Stimulated activated CD4-positive, alpha-beta T cell treated with anti-CD3 and anti-CD28 coated beads, Interleukin-2, amount 100 ng/mL, for 24 hours (primary cell): ENCODE measurements at regions not wholly inside any gene's neighbourhood (a gene's known extent, or its start where the extent isn't known, plus 50 kb on each side); places are given as distances from the start of the nearest gene placed in this dataset.

Experiments used
- DNase-seq, 2 donors: peaks; one replicate each; pipeline ENCODE4 v3.0.0-alpha.2; 2020

DNA sequence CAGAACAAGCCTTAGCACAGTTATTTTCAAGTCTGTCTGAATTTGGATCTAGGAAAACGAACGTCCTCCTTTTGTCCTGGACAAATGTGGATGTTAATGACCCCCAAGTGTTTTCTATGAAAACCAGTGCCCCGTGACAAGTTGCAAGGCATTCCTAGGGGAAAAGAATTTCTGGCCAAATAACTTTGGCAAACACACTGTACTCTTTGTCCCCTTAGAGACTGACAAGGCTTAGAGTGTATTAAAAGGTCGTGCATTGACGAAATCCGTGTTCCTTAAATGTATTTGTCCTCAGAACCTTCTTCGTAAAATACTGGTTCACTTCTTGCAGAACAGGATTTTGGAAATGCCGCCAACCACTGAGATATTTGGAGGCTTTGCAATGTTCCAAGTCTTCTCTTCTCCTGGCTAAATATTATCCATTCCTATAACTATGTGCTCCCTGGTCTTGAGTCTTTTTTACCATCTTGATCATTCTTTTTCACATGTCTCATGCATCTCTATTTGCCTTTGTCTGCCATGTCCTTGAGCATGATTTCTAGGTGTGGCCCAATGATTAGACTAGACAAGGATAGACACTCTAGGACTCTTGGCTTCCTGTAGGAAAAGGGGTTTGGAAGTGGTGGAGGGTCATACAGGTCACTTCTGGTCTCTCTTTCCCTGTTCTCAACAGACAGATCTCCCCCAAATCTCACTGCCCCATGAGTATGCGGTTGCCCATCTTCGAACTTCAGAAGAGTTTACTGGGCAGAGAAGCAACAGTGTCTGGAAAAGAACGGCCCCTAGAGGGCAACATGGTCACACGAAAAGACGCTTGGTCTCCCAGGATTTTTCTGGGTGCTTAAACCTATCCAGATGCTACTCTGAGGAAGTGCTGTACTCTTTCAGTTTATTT, 117.5 kb downstream of the EDEM1 start:
- peak; percentile 41 to 47 for DNase-seq

DNA sequence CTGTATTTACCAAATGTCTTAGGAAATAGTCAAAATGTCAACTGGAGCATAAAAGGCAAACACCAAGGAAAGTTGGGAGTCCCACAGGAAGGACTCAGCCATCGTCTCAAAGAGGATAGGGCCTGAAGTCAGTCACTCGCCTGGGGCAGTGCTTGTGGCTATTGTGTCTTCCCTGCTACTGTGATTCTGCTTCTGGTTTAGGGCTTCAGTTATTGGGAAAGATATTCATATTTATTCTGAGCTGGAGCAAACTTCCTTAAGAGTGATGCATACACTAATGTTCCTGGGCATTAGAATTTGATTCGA, 118.1 kb downstream of the EDEM1 start:
- DNase-seq: no peak

DNA sequence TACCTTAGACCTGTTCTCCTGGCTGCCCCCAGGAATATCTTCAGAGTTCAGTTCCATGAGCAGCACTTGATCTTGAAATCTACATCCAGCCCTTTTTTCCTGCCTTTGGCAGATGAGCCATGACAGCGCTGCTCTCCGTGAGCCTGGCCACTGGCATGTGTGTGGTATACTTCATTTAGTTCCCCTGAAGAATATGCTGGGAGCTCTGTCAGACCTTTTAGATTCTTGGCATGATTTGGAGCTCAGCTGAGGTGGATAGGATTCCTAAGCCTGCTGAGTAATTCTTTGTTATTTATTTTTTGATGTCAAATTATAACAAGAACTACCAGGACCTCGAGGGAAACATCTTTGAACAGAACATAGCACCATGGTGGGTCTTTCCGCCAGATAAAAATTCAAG, 121.7 kb downstream of the EDEM1 start:
- no peak for DNase-seq

DNA sequence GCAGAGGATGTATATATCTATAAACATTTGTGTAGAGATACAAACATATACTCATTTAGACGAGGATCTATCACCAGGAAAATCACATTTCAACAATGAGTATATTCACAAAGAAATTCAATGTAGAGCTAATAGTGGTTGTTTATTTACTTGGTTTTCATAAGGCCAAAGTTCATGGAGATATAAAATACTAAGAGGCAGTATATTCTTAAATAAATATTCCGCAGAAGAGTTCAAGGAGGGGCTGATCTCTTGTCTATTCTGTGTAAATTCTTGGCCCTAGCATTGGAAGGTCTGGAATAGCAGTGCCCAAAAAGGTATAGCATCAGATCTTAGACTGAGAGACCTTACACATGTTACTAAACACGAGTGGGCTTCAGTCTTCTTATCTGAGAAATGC, 122.1 kb downstream of the EDEM1 start:
- no peak for DNase-seq

DNA sequence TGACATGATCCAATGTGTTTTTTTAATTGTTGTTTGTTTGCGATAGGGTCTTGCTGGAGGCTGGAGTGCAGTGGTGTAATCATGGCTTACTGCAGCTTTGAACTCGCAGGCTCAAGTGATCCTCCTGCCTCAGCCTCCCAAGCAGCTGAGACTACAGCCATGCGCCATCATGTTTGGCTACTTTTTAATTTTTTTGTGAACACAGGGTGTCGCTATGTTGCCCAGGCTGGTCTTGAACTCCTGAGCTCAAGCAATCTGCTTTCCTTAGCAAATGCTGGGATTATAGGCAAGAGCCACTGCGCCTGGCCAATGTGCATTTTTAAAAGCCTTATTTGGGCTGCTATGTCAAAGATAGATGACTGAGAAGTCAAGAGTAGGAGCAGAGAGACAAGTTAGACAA, 123.0 kb downstream of the EDEM1 start:
- DNase-seq: no peak

DNA sequence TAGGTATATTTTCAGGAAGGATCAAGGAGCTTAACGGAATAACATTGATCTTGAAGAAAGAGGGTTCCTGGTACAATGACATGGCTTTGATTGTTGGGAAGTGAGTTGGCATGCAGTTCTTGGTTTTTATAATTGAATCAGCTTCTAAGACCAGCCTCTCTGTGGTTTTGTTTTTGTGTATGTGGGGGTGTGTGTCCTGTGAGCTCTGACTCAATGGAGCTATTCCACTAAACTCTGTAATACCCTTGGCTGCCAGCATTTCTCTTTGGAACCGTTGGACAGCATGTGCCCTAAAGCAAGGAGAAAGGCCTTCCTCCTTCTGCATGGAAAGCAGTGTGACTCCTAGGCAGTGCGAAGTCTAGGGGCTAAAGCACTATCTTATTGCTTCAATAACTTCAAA, 124.8 kb downstream of the EDEM1 start:
- DNase-seq: no peak

DNA sequence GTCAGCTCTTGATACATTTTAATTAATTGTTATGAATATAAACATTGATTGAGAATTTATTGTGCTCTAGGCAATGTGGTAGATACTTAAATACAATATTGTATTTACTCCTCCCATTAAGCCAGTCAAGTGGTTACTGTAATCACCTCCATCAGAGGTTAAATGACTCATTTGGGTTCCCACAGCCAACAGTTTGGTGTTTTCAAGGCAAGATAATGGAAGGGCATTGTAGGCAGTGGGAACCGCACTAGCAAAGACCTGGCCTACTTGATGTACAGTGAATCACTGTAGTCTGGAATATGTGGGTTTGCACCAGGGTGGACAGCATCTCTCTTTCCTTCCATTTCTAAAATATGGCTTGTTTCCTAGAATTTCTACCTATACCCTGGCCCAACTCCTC, 127.4 kb downstream of the EDEM1 start:
- no peak for DNase-seq

DNA sequence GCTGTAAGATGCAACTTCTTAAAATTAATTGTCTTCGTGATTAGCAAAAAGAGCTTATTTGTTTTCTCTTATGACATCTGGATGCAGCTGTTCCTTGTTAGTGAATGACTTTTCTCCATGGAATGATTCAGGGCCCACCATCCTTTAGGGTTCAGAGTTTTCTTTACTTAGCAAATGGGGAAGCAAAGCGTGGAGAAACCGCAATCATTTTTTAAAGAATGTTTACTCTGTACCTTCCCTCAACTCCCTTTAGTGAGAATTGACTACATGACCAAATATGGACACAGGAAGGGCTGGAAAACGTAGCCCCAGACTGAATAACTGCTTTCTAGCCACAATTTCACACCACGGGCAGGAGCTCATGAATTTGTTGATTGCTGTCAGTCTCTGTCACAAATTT, 130.1 kb downstream of the EDEM1 start:
- no peak for DNase-seq

DNA sequence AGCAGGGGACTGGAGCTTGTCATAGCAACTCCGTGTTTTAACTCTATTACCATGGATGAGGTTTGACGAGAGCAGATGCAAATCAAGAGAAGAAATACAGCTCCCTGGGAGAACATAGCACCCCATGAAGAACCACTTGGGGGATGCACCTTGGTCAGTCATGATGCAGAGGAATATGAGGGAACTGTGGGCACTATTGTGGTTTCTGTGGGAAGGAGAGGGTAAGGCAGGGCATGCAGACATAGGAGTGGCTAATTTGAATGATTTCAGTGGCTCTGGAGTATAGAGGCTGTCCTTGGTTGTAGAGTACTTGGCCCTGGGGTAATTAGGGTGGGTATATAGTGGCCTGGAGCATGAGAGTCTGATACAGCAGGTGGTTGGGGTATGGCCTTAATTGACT, 131.9 kb downstream of the EDEM1 start:
- no peak for DNase-seq

DNA sequence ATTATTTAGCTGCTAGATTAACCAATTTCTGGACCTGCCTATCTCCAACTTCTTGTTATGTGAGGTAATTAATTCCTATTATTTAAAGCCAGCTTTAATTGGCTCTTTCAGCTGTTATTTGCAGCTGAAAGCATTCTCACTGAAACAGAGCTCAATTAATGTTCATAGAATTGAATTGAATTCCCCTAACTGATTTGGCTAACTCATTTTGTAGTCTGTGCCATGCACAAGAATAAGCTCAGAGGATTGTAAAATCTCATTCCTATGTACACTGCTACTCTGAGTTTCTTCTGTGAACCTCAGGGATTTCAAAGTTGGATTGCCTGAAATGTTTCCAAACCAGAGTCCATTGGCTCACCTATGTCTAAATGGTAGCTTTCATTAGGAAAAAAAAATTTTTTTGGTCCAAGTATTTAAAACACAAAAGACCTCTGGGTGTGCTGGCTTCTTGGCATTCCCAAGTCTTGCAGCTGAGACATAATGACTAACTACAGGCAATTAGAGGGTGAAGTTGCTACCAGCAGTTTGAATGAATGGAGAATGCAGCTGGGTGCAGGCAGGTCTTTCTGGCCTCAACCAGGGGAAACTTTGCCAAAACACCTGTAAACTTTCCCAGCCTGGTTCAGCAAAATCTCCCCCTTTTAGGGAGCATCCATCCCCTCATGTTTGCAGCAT, 134.3 kb downstream of the EDEM1 start:
- no peak for DNase-seq

DNA sequence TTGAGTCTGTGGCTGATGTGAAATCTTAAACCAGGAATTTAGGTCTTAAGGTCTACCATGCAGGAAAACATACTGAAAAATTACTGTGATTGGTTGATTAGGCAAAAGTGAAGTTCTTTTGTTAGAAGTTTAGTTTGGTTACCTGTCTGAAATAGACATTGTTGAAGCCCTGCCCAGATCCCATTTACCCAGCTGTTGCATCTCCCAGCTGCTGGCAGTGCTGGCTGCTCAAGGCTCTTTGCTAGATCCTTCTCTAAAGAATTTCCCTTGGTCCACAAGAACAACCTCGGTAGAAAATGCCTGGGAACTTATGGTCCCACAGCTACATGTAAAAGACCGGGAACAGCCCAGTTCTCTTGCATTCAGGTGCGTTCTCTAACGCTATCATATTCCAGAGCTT, 137.3 kb downstream of the EDEM1 start:
- DNase-seq: no peak

DNA sequence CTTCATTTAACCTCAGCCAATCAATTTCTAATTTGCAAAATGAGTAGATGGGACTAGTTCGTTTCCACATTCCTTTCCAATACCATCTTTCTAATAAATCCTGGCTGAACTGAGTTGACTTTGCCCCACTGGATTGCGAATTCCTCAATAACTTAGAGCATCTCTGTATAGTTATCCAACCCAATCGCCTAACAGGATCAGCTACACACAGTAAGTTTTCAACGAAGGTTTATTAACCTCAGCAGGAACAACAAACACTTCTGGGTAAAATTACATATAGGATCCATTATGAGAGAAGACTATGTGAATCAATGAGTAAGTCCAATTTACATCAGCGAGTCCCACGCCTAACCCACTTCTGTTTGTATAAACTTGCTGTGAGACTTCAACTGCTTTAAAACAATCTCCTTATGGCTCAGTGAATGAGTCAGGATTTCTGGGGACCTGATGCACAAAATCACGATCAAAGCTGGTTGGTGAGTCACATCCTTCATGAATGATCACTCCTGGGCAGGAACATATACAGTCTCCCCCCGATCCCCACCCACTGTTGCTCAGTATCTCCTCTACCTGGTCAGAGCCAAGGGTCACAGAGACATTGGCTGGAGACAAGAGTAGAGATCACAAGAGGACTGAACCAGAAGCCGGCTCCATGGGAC, 142.8 kb downstream of the EDEM1 start:
- peak; percentile 14 to 18 for DNase-seq

DNA sequence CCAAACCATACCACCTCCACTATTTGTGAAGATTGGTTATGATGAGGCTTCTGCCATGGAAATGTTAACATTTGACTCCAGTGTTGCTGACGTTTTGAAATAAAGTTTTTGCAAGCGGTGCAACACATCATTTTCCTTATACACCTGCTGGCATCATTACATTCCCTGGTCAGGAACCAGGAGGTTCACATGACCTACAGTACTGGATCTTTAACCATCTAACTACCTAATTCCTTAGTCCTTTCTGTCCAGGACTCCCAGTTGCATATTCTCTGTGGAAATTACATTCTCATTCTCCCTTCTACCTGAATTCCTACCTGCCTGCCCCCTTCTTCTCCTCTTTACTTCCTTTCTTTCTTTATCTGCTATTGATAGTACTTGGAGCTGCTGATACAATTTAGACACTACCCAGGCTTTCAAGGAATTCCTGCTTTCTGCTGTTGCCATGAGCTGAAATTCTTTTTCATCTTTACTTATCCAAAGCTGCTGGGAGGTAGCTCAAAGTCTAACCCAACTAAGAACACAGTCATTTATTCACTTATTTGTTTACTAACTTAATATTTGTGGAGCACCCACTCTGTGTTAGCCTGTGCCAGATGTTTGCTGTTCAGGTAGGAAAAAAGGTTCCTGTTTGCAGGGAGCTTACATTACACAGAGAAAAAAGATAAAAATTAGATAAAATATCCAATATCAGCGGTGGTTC, 144.2 kb downstream of the EDEM1 start:
- no peak for DNase-seq

DNA sequence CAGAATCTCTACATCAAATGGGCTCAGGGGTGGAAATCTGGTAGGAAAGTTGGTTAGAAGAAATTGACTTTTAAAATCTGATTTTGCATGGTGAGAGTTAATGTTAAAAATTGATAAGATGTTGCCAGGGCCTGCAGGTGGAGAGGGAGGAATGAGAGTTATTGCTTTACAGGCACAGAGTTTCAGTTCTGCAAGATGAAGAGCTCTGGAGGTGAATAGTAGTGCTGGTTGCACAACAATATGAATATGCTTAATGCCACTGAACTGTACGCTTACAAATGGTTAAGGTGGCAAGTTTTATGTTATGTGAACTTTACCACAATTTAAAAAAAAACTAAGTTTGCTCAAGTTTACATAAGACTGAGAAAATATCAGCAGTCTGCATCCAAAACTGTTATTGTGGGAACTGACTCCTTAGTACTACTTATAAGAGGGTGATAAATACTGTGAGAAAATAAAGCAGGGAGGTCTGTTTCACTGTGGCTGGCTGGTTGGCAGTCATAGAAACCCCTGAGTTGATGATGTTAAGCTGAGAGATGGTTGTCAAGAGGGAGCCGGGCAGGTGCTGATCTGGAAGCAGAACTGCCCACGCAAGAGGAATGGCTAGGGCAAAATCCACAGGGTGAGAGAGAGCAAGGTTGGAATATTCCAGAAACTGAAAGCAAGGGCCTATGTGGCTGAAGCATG, 144.9 kb downstream of the EDEM1 start:
- no peak for DNase-seq

DNA sequence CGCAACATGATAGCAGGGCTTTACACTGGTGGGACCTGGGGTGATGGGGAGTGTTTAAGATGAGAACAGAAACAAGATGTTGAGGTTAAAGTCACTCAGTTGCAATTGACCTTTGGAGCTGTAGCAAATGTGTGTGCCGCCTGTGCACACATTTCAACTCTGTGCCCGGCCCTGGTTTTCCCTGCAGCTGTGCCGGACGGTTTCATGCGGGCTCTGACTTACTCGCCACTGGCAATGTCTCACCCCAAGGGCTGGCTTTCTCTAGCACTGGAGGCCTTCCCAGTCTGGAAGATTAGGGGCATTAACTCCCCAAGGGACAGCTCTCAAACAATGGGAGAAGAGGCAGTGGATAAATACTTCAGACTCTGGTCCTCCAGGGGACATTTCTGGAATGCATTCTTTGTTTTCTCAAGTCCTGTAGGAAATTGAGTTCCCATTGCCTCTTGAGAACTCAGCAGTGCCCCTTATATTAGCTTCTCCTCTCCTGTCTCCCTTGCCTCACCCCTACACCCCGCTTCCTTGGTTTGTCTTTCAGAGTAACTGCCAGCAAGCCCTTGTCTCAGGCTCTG, 152.5 kb downstream of the EDEM1 start:
- no peak for DNase-seq

DNA sequence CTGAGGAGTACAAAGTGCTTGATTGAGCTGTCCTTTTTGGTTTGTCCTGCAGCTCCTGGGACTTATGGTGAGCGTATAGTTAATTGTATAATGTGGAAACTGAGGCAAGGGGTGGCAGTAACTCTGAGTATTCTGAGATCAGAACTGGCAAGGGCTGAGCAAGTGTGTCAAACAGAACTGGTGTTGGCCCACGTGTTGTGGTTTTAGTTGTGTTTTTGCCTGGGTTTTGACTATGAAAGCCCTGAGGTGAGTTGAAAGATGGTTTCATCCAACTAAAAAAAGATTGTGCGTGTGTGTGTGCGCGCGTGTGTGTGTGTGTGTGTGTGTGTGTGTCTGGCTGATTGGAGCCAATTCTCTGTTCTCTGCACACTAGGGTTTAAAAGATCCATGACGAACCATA, 154.1 kb downstream of the EDEM1 start:
- DNase-seq: no peak

DNA sequence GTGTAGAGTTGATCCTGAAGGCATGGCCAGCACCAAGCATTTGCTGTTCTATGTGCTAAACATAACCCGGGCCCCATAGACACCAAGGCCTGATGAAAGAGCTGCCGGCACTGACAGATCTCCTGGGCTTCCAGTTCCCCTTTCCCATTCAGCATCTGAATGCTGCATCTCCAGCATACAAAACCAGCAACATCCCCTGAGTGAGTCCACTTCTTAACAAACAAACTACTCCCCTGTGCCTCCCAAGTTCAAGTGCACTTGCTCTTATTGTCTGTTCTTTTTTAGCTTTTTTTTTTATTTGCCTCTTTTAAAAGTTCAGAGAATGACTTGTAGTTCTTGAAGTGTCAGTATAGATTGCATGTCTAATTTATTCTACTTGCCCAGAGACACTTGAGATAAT, 156.0 kb downstream of the EDEM1 start:
- no peak for DNase-seq

DNA sequence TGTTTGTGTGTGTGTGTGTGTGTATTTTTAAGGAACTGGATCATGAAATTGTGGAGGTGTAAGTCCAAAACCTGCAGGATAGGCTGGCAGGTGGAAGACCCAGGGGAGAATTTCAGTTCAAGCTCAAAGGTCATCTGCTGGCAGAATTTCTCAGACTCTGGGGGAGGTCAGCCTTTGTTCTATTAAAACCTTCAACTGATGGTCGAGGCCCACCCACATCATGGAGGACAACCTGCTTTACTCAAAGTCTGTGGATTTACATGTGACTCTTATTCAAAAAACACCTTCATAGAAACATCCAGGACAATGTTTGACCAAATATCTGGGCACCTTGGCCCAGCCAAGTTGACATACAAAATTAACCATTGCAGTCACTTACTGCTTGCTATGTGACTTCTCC, 157.2 kb downstream of the EDEM1 start:
- no peak for DNase-seq

DNA sequence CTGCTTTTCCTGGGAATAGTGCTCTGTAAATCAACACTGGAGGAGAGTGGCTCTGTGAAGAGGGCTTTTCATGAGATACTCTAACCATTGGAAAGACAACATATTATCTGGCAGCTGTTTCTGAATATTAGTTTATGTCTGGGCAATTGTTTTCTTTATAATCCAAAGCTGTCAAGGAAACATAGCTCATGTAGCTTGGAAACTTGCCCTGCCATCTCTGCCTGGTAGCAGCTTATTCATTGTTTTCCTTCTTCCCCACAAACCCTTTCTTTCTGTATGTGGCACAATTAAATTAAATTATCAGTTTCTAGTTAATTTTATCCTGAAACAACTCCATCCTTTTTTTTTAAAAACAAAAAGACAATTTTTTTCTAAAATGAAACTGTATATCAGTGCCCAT, 160.0 kb downstream of the EDEM1 start:
- no peak for DNase-seq

DNA sequence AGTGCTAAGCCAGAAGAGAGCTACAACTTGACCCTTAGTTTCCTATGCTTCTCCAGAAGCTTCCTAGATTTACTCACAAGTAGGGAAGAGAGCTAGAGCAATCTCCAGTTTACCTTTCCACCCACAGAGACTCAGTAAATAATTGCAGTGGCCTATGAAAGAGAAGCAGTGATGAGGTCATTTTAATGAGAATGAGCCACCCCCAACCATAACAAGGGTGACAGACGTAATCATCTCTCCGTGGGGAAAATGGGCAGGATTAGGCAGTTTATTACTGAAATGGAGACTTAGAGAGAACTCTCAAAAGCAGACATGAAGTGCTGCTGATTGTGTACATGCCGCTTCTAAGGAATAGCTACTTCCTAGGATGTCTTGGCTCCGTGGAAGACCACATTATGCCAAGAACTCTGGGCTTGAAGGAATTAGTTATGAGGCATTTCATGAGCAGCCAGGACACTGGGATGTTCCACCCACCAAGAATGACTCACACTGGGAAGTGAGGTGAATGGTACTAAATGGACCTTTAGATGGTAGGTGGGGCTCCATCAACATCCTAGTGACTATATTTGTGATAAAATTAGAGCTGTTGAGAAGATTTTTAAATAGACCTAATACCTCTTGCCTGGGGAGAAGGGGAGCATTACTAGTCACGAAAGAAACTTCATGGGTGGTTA, 160.9 kb downstream of the EDEM1 start:
- no peak for DNase-seq

DNA sequence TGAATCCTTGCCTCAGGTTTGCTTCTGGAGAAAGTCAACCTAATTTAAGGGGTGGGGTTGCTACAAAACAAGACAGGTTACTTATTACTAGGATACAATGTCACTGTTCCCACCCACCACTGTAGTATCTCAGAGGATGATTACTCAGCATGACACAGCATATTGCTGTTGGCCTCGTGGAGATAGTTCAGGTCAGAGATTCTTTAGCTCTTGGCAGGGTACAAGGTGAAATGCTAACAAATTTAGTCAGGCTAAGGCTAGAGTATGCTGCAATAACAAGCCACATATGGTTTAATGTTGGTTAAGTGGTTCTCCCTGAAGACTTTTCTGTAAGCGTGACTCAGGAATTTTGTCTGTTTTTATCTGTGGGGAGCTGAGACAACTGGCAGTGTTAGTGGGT, 161.8 kb downstream of the EDEM1 start:
- DNase-seq: no peak

DNA sequence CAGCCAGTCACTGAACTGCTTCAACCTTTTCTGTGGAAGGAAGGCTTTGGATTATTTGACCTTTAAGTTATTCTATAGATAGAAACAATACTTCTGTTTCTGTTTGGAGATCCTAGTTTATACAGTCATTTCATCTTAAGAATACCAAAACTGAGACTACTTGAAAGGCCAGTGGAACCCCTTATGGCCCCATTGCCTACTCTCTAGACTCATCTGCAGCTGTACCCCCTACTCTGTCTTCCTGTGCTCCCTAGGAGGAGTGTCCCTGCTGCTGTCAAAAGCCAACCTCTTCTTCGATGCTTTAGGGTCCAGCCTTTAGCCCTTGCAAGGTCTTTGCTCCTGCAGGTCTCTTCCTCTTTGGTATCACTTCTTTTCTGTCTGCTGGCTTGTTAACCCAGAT, 169.6 kb downstream of the EDEM1 start:
- DNase-seq: no peak
